ENCODE measurements at regions not wholly inside any gene's neighbourhood (a gene's known extent, or its start where the extent isn't known, plus 50 kb on each side); places are given as distances from the start of the nearest gene placed in this dataset.

- 77 to 94% (median 84%) methylated on average over 1 of the region's 1 CpG for WGBS, 4 donors
- DNase-seq = no peak
- Histone ChIP-seq H3K4me1 (replicated peaks in 1 of 2) (no peaks in the 10 kb centered on the region), H3K9me3 (replicated peaks in 1 of 3) (no peaks in the 10 kb centered on the region), H3K27ac (no peak overlapping the region), H3K36me3 (replicated peaks in 1 of 2) (no peaks in the 10 kb centered on the region), H3K27me3 (no peaks in the 10 kb centered on the region), H3K4me3 (no peak overlapping the region)
- intact Hi-C loops (cut with DNase I) = no loop called here
- TF ChIP-seq POLR2A (IDR thresholded peaks at IDR 0.05) = no peak
- TF ChIP-seq CTCF (IDR thresholded peaks at IDR 0.05) = no peak
These were observed 807.0 kb upstream of the ARRDC4 start for GRCh38 chr15:97153356-97153965.

- H3K9me3 ChIP-seq (replicated peaks in 1 of 3) = no peaks in the 10 kb centered on the region
- H3K4me1 ChIP-seq (replicated peaks in 1 of 2) = no peaks in the 10 kb centered on the region
- intact Hi-C loops (cut with DNase I) = no loop called here
- H3K27me3 ChIP-seq = no peaks in the 10 kb centered on the region
- H3K36me3 ChIP-seq (replicated peaks in 1 of 2) = no peaks in the 10 kb centered on the region
- DNase-seq = no peak
- no peak for TF ChIP-seq POLR2A (IDR thresholded peaks at IDR 0.05)
- TF ChIP-seq CTCF (IDR thresholded peaks at IDR 0.05) = no peak
- no peak overlapping the region for H3K27ac ChIP-seq
- H3K4me3 ChIP-seq = no peak overlapping the region
- WGBS, 4 donors = 67 to 84% (median 74%) methylated on average over 2 of the region's 2 CpGs
These were observed 803.7 kb upstream of the ARRDC4 start for GRCh38 chr15:97156739-97157265.

- H3K27me3 ChIP-seq = no peaks in the 10 kb centered on the region
- H3K4me1 ChIP-seq (replicated peaks in 1 of 2) = no peaks in the 10 kb centered on the region
- WGBS, 4 donors = 45 to 52% (median 48%) methylated on average over 2 of the region's 2 CpGs
- H3K27ac ChIP-seq = no peak overlapping the region
- H3K36me3 ChIP-seq (replicated peaks in 1 of 2) = no peaks in the 10 kb centered on the region
- H3K4me3 ChIP-seq = no peak overlapping the region
- DNase-seq = no peak
- H3K9me3 ChIP-seq (replicated peaks in 1 of 3) = no peaks in the 10 kb centered on the region
- TF ChIP-seq CTCF (IDR thresholded peaks at IDR 0.05) (no peak), POLR2A (IDR thresholded peaks at IDR 0.05) (no peak)
- intact Hi-C loops (cut with DNase I) = no loop called here
These were observed 797.6 kb upstream of the ARRDC4 start for GRCh38 chr15:97162805-97163495.

- TF ChIP-seq CTCF (IDR thresholded peaks at IDR 0.05) = no peak
- no peak for TF ChIP-seq POLR2A (IDR thresholded peaks at IDR 0.05)
- no peak overlapping the region for H3K4me3 ChIP-seq
- H3K4me1 ChIP-seq (replicated peaks in 1 of 2) = no peaks in the 10 kb centered on the region
- no peak for DNase-seq
- no peaks in the 10 kb centered on the region for H3K9me3 ChIP-seq (replicated peaks in 1 of 3)
- H3K27me3 ChIP-seq = no peaks in the 10 kb centered on the region
- intact Hi-C loops (cut with DNase I) = no loop called here
- 73 to 88% (median 79%) methylated on average over 2 of the region's 2 CpGs for WGBS, 4 donors
- H3K36me3 ChIP-seq (replicated peaks in 1 of 2) = no peaks in the 10 kb centered on the region
- no peak overlapping the region for H3K27ac ChIP-seq
These were observed 795.3 kb upstream of the ARRDC4 start for GRCh38 chr15:97165205-97165604.
